H9 (cell line): ENCODE measurements at regions not wholly inside any gene's neighbourhood (a gene's known extent, or its start where the extent isn't known, plus 50 kb on each side); places are given as distances from the start of the nearest gene placed in this dataset.

Experiments
- DNase-seq: peaks from one replicate; pipeline ENCODE4 v3.0.0-alpha.2; 2017
- H2AFZ ChIP-seq: one replicate; pipeline ENCODE4 v1.6.1; 2013; ENCODE audit warnings: mild to moderate bottlenecking, low read length, control low read depth, moderate library complexity
- H2AK5ac ChIP-seq: 2 replicates; pipeline ENCODE4 v1.6.1; 2013; ENCODE audit warnings: low read length, control low read depth, mixed read lengths; ENCODE audit not compliant: insufficient read length
- H2BK120ac ChIP-seq: one replicate; pipeline ENCODE4 v1.6.1; 2013; ENCODE audit warnings: low read depth, mild to moderate bottlenecking, low read length, control low read depth, inconsistent platforms; ENCODE audit not compliant: poor library complexity, severe bottlenecking
- H2BK12ac ChIP-seq: 2 replicates; pipeline ENCODE4 v1.6.1; 2013; ENCODE audit warnings: low read length, control low read depth, mixed read lengths, low read depth; ENCODE audit not compliant: insufficient read length
- H2BK15ac ChIP-seq: 2 replicates; pipeline ENCODE4 v1.6.1; 2013; ENCODE audit warnings: low read depth, low read length, control low read depth
- H2BK20ac ChIP-seq: one replicate; pipeline ENCODE4 v1.6.1; 2013; ENCODE audit warnings: low read depth, mild to moderate bottlenecking, low read length, control low read depth, inconsistent platforms; ENCODE audit not compliant: poor library complexity, severe bottlenecking
- H2BK5ac ChIP-seq: 2 replicates; pipeline ENCODE4 v1.6.1; 2013; ENCODE audit warnings: low read length, control low read depth, mixed read lengths; ENCODE audit not compliant: insufficient read length
- H3K14ac ChIP-seq: 2 replicates; pipeline ENCODE4 v1.6.1; 2013; ENCODE audit warnings: low read length, control low read depth; ENCODE audit not compliant: insufficient read depth
- H3K18ac ChIP-seq: 2 replicates; pipeline ENCODE4 v1.6.1; 2013; ENCODE audit warnings: low read depth, mild to moderate bottlenecking, mixed read lengths, low read length, control low read depth; ENCODE audit not compliant: insufficient read length
- H3K23ac ChIP-seq: 2 replicates; pipeline ENCODE4 v1.6.1; 2013; ENCODE audit warnings: low read length, control low read depth, mixed read lengths, low read depth; ENCODE audit not compliant: insufficient read length
- H3K23me2 ChIP-seq: 2 replicates; pipeline ENCODE4 v1.6.1; 2013; ENCODE audit warnings: low read depth, mild to moderate bottlenecking, mixed read lengths, low read length, control low read depth; ENCODE audit not compliant: insufficient read length, poor library complexity, severe bottlenecking
- H3K27ac ChIP-seq: 2 replicates; pipeline ENCODE4 v1.5.1; 2013; ENCODE audit warnings: low read length, control low read depth, mixed read lengths, low read depth; ENCODE audit not compliant: insufficient read length
- H3K27me3 ChIP-seq: 2 replicates; pipeline ENCODE4 v1.6.1; 2013; ENCODE audit warnings: low read length, control low read depth, inconsistent platforms; ENCODE audit not compliant: insufficient read depth
- H3K4ac ChIP-seq: 2 replicates; pipeline ENCODE4 v1.6.1; 2013; ENCODE audit warnings: low read depth, mild to moderate bottlenecking, control low read depth, inconsistent platforms, low read length, moderate library complexity
- H3K4me1 ChIP-seq: 2 replicates; pipeline ENCODE4 v1.6.1; 2013; ENCODE audit warnings: low read length, control low read depth, inconsistent platforms; ENCODE audit not compliant: insufficient read depth
- H3K4me2 ChIP-seq: 2 replicates; pipeline ENCODE4 v1.6.1; 2013; ENCODE audit warnings: low read length, control low read depth, mixed read lengths; ENCODE audit not compliant: insufficient read length, insufficient read depth
- H3K56ac ChIP-seq: 2 replicates; pipeline ENCODE4 v1.6.1; 2013; ENCODE audit warnings: low read depth, mild to moderate bottlenecking, mixed read lengths, low read length, control low read depth; ENCODE audit not compliant: insufficient read length
- H3K79me1 ChIP-seq: 2 replicates; pipeline ENCODE4 v1.6.1; 2013; ENCODE audit warnings: low read depth, mild to moderate bottlenecking, moderate library complexity, low read length, control low read depth, inconsistent platforms; ENCODE audit not compliant: insufficient read depth, poor library complexity, severe bottlenecking
- H3K79me2 ChIP-seq: 2 replicates; pipeline ENCODE4 v1.6.1; 2013; ENCODE audit warnings: low read length, control low read depth, inconsistent platforms; ENCODE audit not compliant: insufficient read depth
- H3K9ac ChIP-seq: 2 replicates; pipeline ENCODE4 v1.6.1; 2013; ENCODE audit warnings: low read length, control low read depth, mixed read lengths; ENCODE audit not compliant: insufficient read length; ENCODE audit errors: extremely low read depth
- H3K9me3 ChIP-seq: one replicate; pipeline ENCODE4 v1.6.1; 2013; ENCODE audit warnings: low read depth, low read length, inconsistent platforms; ENCODE audit not compliant: control insufficient read depth
- H3T11ph ChIP-seq: one replicate; pipeline ENCODE4 v1.6.1; 2013; ENCODE audit warnings: mild to moderate bottlenecking, low read length, control low read depth, inconsistent platforms
- H4K20me1 ChIP-seq: one replicate; pipeline ENCODE4 v1.6.1; 2013; ENCODE audit not compliant: control insufficient read depth, insufficient read length, insufficient read depth
- H4K5ac ChIP-seq: 2 replicates; pipeline ENCODE4 v1.6.1; 2013; ENCODE audit warnings: low read depth, mild to moderate bottlenecking, mixed read lengths, low read length, control low read depth; ENCODE audit not compliant: insufficient read length
- H4K8ac ChIP-seq: replicated peaks from 2 replicates; pipeline ENCODE4 v1.6.1; 2013; ENCODE audit warnings: low read length, control low read depth, mixed read lengths, low read depth; ENCODE audit not compliant: insufficient read length
- H4K91ac ChIP-seq: 2 replicates; pipeline ENCODE4 v1.6.1; 2013; ENCODE audit warnings: low read depth, mild to moderate bottlenecking, moderate library complexity, mixed read lengths, low read length, control low read depth; ENCODE audit not compliant: insufficient read length
- H3K27ac Mint-ChIP-seq, 3 experiments: 2 replicates in 2 of 3; 3 replicates in 1 of 3; pipeline ENCODE4 v1.8.0; 2020 to 2021; ENCODE audit warnings: mixed read lengths in 3 of 3, mild to moderate bottlenecking in 1 of 3, moderate library complexity in 1 of 3
- H3K27me3 Mint-ChIP-seq: 2 replicates; pipeline ENCODE4 v1.8.0; 2021; ENCODE audit warnings: low read depth, mild to moderate bottlenecking, moderate library complexity, mixed read lengths
- H3K36me3 Mint-ChIP-seq, 3 experiments: 2 replicates in 2 of 3; 3 replicates in 1 of 3; pipeline ENCODE4 v1.8.0; 2020 to 2021; ENCODE audit warnings: low read depth in 3 of 3, mixed read lengths in 3 of 3; ENCODE audit not compliant: insufficient read depth in 1 of 3
- H3K4me1 Mint-ChIP-seq, 2 experiments: 2 replicates each; pipeline ENCODE4 v1.8.0; 2020; ENCODE audit warnings: mixed read lengths in 2 of 2
- H3K4me3 Mint-ChIP-seq, 2 experiments: 2 replicates in 1 of 2; 3 replicates in 1 of 2; pipeline ENCODE4 v1.8.0; 2020 to 2021; ENCODE audit warnings: mild to moderate bottlenecking in 2 of 2, mixed read lengths in 2 of 2, moderate library complexity in 1 of 2
- H3K9me3 Mint-ChIP-seq, 2 experiments: 2 replicates in 1 of 2; 3 replicates in 1 of 2; pipeline ENCODE4 v1.8.0; 2020; ENCODE audit warnings: mild to moderate bottlenecking in 2 of 2, mixed read lengths in 2 of 2, moderate library complexity in 1 of 2
- WGBS: extraction: QIAGEN DNeasy Blood & Tissue Kit; methylation state at CpG from one replicate; pipeline ENCODE4 v1.1.7; 2013; ENCODE audit warnings: missing lambda C conversion rate, low lambda C conversion rate, mixed read lengths; ENCODE audit not compliant: insufficient read length; ENCODE audit errors: extremely low coverage; 5-methylcytosine and 5-hydroxymethylcytosine counted together
- TF ChIP-seq, protein P1 (sequence below): fragments of 200-600 bp; sonication (generic); conservative IDR thresholded peaks from 3 replicates; pipeline ENCODE4 v1.8.0; 2021; ENCODE audit warnings: antibody characterized with exemption, mild to moderate bottlenecking

DNA sequence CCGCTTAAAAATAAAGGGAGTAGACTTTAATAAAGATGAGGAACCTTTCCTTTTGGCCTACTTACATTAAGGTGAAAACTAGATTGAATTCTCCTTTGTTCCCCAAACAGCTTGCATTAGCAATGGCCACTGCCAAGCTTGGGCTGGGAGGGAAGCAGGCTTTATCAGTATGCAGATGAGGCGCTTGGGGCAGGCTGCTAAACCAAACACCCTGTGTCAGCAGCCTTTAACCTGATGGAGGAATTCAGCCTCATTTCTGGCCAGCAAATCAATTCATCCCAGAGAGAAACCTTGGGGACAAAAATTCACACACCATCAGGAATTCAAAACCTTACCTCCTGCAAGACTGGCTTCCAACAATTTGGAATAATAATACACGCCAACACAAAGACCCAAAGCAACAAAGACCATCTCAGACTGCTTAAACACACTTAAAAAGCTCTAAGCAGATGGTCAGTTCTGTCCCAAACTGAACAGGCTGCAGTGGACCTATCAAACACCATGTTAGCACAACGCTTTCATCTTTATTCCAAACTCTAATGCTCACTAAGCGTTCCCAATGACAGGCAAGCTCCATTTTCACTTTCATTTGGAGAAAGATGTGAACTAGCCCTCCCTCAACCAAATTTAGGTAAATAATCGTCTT is 255.1 kb upstream of the CMC1 start:
- Mint-ChIP-seq H3K36me3 (no peaks in the 10 kb centered on the region), H3K27me3 (no peaks in the 10 kb centered on the region), H3K9me3 (no peaks in the 10 kb centered on the region), H3K4me1 (peaks cover 18 to 20% of the 10 kb centered on the region in 2 experiments), H3K27ac (peak overlapping the region; percentile 74 to 93 (median 93); a peak in 6 of 7 replicates), H3K4me3 (no peak overlapping the region)
- DNase-seq = peak; percentile 70
- H2BK5ac ChIP-seq = no peak overlapping the region
- H3K23me2 ChIP-seq = no peaks in the 10 kb centered on the region
- H2BK15ac ChIP-seq = no peak overlapping the region
- no peak overlapping the region for H4K91ac ChIP-seq
- no peak overlapping the region for H3K4ac ChIP-seq
- no peak overlapping the region for H3K18ac ChIP-seq
- no CpG with 5 or more reads among the region's 6 CpGs for WGBS
- H2AFZ ChIP-seq = no peak overlapping the region
- TF ChIP-seq, protein P1, sequence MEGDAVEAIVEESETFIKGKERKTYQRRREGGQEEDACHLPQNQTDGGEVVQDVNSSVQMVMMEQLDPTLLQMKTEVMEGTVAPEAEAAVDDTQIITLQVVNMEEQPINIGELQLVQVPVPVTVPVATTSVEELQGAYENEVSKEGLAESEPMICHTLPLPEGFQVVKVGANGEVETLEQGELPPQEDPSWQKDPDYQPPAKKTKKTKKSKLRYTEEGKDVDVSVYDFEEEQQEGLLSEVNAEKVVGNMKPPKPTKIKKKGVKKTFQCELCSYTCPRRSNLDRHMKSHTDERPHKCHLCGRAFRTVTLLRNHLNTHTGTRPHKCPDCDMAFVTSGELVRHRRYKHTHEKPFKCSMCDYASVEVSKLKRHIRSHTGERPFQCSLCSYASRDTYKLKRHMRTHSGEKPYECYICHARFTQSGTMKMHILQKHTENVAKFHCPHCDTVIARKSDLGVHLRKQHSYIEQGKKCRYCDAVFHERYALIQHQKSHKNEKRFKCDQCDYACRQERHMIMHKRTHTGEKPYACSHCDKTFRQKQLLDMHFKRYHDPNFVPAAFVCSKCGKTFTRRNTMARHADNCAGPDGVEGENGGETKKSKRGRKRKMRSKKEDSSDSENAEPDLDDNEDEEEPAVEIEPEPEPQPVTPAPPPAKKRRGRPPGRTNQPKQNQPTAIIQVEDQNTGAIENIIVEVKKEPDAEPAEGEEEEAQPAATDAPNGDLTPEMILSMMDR = no peak
- H3K79me1 ChIP-seq = no peaks in the 10 kb centered on the region
- H4K8ac ChIP-seq = no peak overlapping the region
- no peaks in the 10 kb centered on the region for H3K9me3 ChIP-seq
- H3K4me1 ChIP-seq = peaks cover 9% of the 10 kb centered on the region; the same call in 1 of the 2 replicates
- no peak overlapping the region for H3K9ac ChIP-seq
- H2BK20ac ChIP-seq = no peak overlapping the region
- no peak overlapping the region for H3K4me2 ChIP-seq
- H3K27me3 ChIP-seq = no peaks in the 10 kb centered on the region
- H2BK12ac ChIP-seq = no peak overlapping the region
- H3K27ac ChIP-seq = no peak overlapping the region
- no peak overlapping the region for H4K5ac ChIP-seq
- no peak overlapping the region for H3K56ac ChIP-seq
- H3K79me2 ChIP-seq = no peaks in the 10 kb centered on the region
- H2BK120ac ChIP-seq = no peak overlapping the region
- no peak overlapping the region for H3K23ac ChIP-seq
- H3T11ph ChIP-seq = no peak overlapping the region
- H3K14ac ChIP-seq = no peak overlapping the region
- no peak overlapping the region for H2AK5ac ChIP-seq
- no peaks in the 10 kb centered on the region for H4K20me1 ChIP-seq
